T-helper 2 cell treated with Interferon-gamma antibody and Interleukin-4, amounts not matched to agents 5 μg/mL and 100 μg/mL, for 36 hours (primary cell): ENCODE measurements at regions not wholly inside any gene's neighbourhood (a gene's known extent, or its start where the extent isn't known, plus 50 kb on each side); places are given as distances from the start of the nearest gene placed in this dataset.
"Not testable (repeated sequence)": the region's sequence is repeated elsewhere in the genome, so short reads cannot be mapped to it uniquely, and the experiment has no call there.

Experiments used
- DNase-seq: peaks from one replicate; pipeline ENCODE4 v3.0.0; 2021; ENCODE audit warnings: low spot score
- H3K27ac Mint-ChIP-seq: one replicate; pipeline ENCODE4 v1.8.0; 2021; ENCODE audit warnings: mild to moderate bottlenecking, mixed read lengths
- H3K27me3 Mint-ChIP-seq: one replicate; pipeline ENCODE4 v1.8.0; 2021; ENCODE audit warnings: low read depth, mixed read lengths
- H3K36me3 Mint-ChIP-seq: one replicate; pipeline ENCODE4 v1.8.0; 2021; ENCODE audit warnings: low read depth, mixed read lengths
- H3K4me1 Mint-ChIP-seq: one replicate; pipeline ENCODE4 v1.8.0; 2021; ENCODE audit warnings: low read depth, mixed read lengths
- H3K4me3 Mint-ChIP-seq: one replicate; pipeline ENCODE4 v1.8.0; 2022; ENCODE audit warnings: mild to moderate bottlenecking, moderate library complexity, mixed read lengths
- H3K9me3 Mint-ChIP-seq: one replicate; pipeline ENCODE4 v1.8.0; 2021; ENCODE audit warnings: mixed read lengths

DNA sequence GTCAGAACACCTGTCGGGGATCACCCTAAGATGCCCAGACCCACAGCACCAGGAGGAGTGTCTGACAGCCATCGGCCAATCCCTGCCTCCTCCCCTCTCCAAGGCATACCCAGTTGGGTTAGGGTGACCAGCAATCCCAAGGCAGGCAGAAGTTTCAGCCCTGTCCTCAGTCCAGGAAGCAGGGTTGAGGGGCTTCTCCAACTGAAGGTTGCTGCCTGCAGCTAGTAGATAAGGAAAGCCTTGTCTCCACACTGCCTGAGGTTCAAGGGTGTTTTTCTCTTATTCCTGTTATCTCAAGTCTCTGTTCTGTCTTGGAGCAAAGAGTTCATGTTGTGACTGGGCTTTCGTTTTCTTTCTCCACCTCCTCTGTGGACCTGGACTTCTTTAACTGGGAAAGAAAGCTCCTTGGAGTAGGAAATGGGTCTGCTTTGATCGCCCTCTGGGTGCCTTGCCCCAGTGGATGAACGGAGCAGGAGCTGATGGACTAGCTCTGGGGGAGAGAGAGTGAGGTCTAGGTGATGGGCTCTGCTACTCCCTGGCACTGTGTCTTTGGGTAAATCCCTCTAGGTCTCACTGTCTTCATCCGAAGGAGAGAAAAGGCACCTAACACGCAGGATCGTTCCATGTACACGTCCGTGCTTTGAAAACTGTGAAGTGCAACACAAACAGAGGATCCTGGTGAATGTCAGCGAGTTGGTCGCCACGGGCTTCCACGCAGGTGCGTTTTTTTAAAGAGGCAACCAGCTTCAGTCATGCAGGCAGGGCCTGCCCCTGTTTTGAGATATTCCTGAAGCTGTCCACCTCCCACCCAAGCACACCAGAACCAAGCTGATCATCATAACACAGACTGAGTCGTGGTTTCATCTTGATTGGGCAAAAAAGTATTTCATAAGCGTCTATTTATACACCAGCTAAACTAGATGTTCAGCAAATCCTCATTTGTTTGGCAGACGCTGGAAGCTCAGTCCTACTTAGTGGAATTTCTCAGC lies 52.5 kb upstream of the FOXN3 start:
- Mint-ChIP-seq H3K27ac (no peak overlapping the region), H3K4me1 (peaks cover 17% of the 10 kb centered on the region), H3K36me3 (peaks cover 34% of the 10 kb centered on the region), H3K4me3 (no peak overlapping the region), H3K27me3 (no peaks in the 10 kb centered on the region), H3K9me3 (no peaks in the 10 kb centered on the region)
- DNase-seq = no peak

DNA sequence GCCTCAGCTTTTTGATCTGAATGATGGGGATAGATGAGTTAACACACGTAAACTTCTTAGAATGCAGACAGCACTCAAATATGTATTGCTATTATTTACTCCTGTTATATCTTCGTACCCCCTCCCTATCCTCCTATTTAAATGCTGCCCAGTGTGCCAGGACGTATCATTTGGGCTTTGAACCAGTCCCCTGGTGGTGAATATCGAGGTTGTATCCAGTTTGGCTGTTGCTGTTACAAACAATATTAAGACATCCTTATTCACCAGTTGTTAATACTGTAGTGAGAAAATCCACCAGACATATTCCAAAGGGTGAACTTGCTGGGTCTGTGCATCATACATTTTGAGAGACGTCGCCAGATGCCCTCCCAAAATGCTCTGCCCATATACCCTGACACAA lies 51.5 kb upstream of the FOXN3 start:
- H3K27me3 Mint-ChIP-seq = no peaks in the 10 kb centered on the region
- H3K4me1 Mint-ChIP-seq = peaks cover 17% of the 10 kb centered on the region
- H3K9me3 Mint-ChIP-seq = no peaks in the 10 kb centered on the region
- H3K27ac Mint-ChIP-seq = no peak overlapping the region
- no peak overlapping the region for H3K4me3 Mint-ChIP-seq
- DNase-seq = no peak
- H3K36me3 Mint-ChIP-seq = peaks cover 29% of the 10 kb centered on the region

DNA sequence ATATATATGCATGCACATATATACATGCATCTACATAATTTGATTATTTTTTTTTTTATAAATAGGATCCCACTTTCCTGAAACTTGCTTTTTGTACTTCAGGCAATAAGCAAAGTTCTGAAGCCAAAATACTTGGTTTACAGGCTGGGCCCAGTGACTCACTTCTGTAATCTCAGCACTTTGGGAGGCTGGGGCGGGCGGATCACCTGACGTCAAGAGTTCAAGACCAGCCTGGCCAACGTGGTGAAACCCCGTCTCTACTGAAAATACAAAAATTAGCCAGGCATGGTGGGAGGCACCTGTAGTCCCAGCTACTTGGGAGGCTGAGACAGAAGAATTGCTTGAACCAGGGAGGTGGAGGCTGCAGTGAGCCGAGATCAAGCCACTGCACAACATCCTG lies 51.0 kb upstream of the FOXN3 start:
- H3K27me3 Mint-ChIP-seq, H3K9me3 Mint-ChIP-seq, H3K4me3 Mint-ChIP-seq, DNase-seq, H3K27ac Mint-ChIP-seq: not testable (repeated sequence)
- Mint-ChIP-seq H3K4me1 (peaks cover 17% of the 10 kb centered on the region), H3K36me3 (peaks cover 25% of the 10 kb centered on the region)

DNA sequence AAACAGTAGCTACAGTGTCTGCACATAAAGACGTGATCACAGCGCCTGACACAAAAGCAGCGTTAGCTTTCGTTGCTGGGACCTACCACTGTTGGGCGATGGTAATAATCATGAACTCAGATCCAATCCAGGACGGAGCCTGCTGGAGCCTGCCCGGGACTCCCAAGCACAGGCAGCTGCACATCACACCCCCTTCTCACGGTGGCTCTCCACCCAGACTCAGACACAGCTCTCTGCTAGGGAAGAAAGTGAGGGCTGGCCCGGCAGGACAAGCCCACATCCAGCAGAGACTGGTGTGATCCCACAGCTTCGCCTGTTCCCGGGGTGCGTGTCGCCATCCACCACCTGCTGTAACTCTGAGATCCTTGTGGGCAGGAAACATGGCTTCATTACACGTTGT lies 49.9 kb upstream of the FOXN3 start:
- H3K27ac Mint-ChIP-seq = no peak overlapping the region
- no peaks in the 10 kb centered on the region for H3K9me3 Mint-ChIP-seq
- H3K4me3 Mint-ChIP-seq = no peak overlapping the region
- H3K36me3 Mint-ChIP-seq = peaks cover 25% of the 10 kb centered on the region
- H3K4me1 Mint-ChIP-seq = peaks cover 17% of the 10 kb centered on the region
- DNase-seq = no peak
- H3K27me3 Mint-ChIP-seq = no peaks in the 10 kb centered on the region
